Right renal cortex interstitium (tissue), 3 donors: ENCODE measurements at regions not wholly inside any gene's neighbourhood (a gene's known extent, or its start where the extent isn't known, plus 50 kb on each side); places are given as distances from the start of the nearest gene placed in this dataset.
"Not testable (repeated sequence)": the region's sequence is repeated elsewhere in the genome, so short reads cannot be mapped to it uniquely, and the experiment has no call there.

ENCODE experiments used
- DNase-seq, 3 donors: peaks; one replicate each; pipeline ENCODE4 v3.0.0-alpha.2; 2013; ENCODE audit warnings: low read depth in 3 of 3, low spot score in 2 of 3

GRCh38 chr17:13442361-13442760, 159.4 kb downstream of the HS3ST3A1 start:
- no peak for DNase-seq

- no peak for DNase-seq
Observed at GRCh38 chr17:13441873-13442272, 159.9 kb downstream of the HS3ST3A1 start.

- no peak for DNase-seq
Observed at GRCh38 chr17:13437966-13438779, 163.6 kb downstream of the HS3ST3A1 start.

GRCh38 chr17:13435230-13435629, 166.5 kb downstream of the HS3ST3A1 start:
- no peak for DNase-seq

GRCh38 chr17:13429201-13429600, 172.5 kb downstream of the HS3ST3A1 start:
- DNase-seq = no peak

- DNase-seq = no peak
Observed at GRCh38 chr17:13428611-13429042, 173.1 kb downstream of the HS3ST3A1 start.

- DNase-seq = no peak
Observed at GRCh38 chr17:13426991-13427390, 174.7 kb downstream of the HS3ST3A1 start.

GRCh38 chr17:13425390-13425789, 176.3 kb downstream of the HS3ST3A1 start:
- no peak for DNase-seq

GRCh38 chr17:13421581-13422130, 180.1 kb downstream of the HS3ST3A1 start:
- no peak for DNase-seq

GRCh38 chr17:13420878-13421277, 180.9 kb downstream of the HS3ST3A1 start:
- no peak for DNase-seq

GRCh38 chr17:13420418-13420826, 181.3 kb downstream of the HS3ST3A1 start:
- DNase-seq = no peak

GRCh38 chr17:13419676-13420075, 182.1 kb downstream of the HS3ST3A1 start:
- DNase-seq = no peak

GRCh38 chr17:13418891-13419290, 182.8 kb downstream of the HS3ST3A1 start:
- DNase-seq = no peak

- no peak for DNase-seq
Observed at GRCh38 chr17:13417381-13417950, 184.3 kb downstream of the HS3ST3A1 start.

- DNase-seq = no peak
Observed at GRCh38 chr17:13416748-13417363, 184.9 kb downstream of the HS3ST3A1 start.

- DNase-seq = no peak
Observed at GRCh38 chr17:13415871-13416416, 185.8 kb downstream of the HS3ST3A1 start.

- not testable (repeated sequence) for DNase-seq
Observed at GRCh38 chr17:13415200-13415599, 186.5 kb downstream of the HS3ST3A1 start.

- DNase-seq = no peak
Observed at GRCh38 chr17:13413001-13413400, 188.7 kb downstream of the HS3ST3A1 start.

GRCh38 chr17:13410874-13411273, 190.9 kb downstream of the HS3ST3A1 start:
- no peak for DNase-seq

- DNase-seq = no peak
Observed at GRCh38 chr17:13410214-13410613, 191.5 kb downstream of the HS3ST3A1 start.

- no peak for DNase-seq
Observed at GRCh38 chr17:13409455-13409854, 192.3 kb downstream of the HS3ST3A1 start.
